ENCODE measurements at regions not wholly inside any gene's neighbourhood (a gene's known extent, or its start where the extent isn't known, plus 50 kb on each side); places are given as distances from the start of the nearest gene placed in this dataset.

- Histone ChIP-seq H3K27ac (no peak overlapping the region), H3K79me2 (no peaks in the 10 kb centered on the region), H3K4me3 (ENCODE audit: low read depth, low read length) (no peak overlapping the region), H2AFZ (no peak overlapping the region), H3K4me1 (no peaks in the 10 kb centered on the region), H3K27me3 (ENCODE audit: control insufficient read depth, insufficient read depth, low read length) (no peaks in the 10 kb centered on the region), H3K9ac (no peak overlapping the region), H3K9me3 (ENCODE audit: control insufficient read depth, low read length) (no peaks in the 10 kb centered on the region), H3K4me2 (ENCODE audit: low read length) (no peak overlapping the region), H3K36me3 (ENCODE audit: control insufficient read depth, insufficient read depth, low read length) (no peaks in the 10 kb centered on the region)
- TF ChIP-seq CTCF (IDR thresholded peaks at IDR 0.05): no peak
These were observed 358.0 kb upstream of the ZEB2 start for GRCh38 chr2:144877893-144878292.

- Histone ChIP-seq H3K27ac (no peak overlapping the region), H3K4me3 (ENCODE audit: low read depth, low read length) (no peak overlapping the region), H3K36me3 (ENCODE audit: control insufficient read depth, insufficient read depth, low read length) (no peaks in the 10 kb centered on the region), H3K9me3 (ENCODE audit: control insufficient read depth, low read length) (no peaks in the 10 kb centered on the region), H3K9ac (no peak overlapping the region), H3K27me3 (ENCODE audit: control insufficient read depth, insufficient read depth, low read length) (no peaks in the 10 kb centered on the region), H3K4me2 (ENCODE audit: low read length) (no peak overlapping the region), H2AFZ (no peak overlapping the region), H3K4me1 (no peaks in the 10 kb centered on the region), H3K79me2 (no peaks in the 10 kb centered on the region)
- no peak for TF ChIP-seq CTCF (IDR thresholded peaks at IDR 0.05)
These were observed 356.1 kb upstream of the ZEB2 start for GRCh38 chr2:144876013-144876412.

- no peaks in the 10 kb centered on the region for H3K4me1 ChIP-seq
- H3K4me2 ChIP-seq (ENCODE audit: low read length): no peak overlapping the region
- H3K9me3 ChIP-seq (ENCODE audit: control insufficient read depth, low read length): no peaks in the 10 kb centered on the region
These were observed 355.5 kb upstream of the ZEB2 start for GRCh38 chr2:144875290-144875969.

GRCh38 chr2:144865670-144866069, 345.8 kb upstream of the ZEB2 start:
- Histone ChIP-seq H3K4me1 (no peaks in the 10 kb centered on the region), H3K27me3 (ENCODE audit: control insufficient read depth, insufficient read depth, low read length) (no peaks in the 10 kb centered on the region), H3K27ac (no peak overlapping the region), H3K9ac (no peak overlapping the region), H3K9me3 (ENCODE audit: control insufficient read depth, low read length) (no peaks in the 10 kb centered on the region), H3K79me2 (no peaks in the 10 kb centered on the region), H3K4me3 (ENCODE audit: low read depth, low read length) (no peak overlapping the region), H2AFZ (no peak overlapping the region), H3K36me3 (ENCODE audit: control insufficient read depth, insufficient read depth, low read length) (no peaks in the 10 kb centered on the region), H3K4me2 (ENCODE audit: low read length) (no peak overlapping the region)
- no peak for TF ChIP-seq CTCF (IDR thresholded peaks at IDR 0.05)

More at GRCh38 chr2:144875290-144875969, 355.5 kb upstream of the ZEB2 start:
- no peaks in the 10 kb centered on the region for H3K79me2 ChIP-seq
- no peak for TF ChIP-seq CTCF (IDR thresholded peaks at IDR 0.05)
- H2AFZ ChIP-seq: no peak overlapping the region
- no peaks in the 10 kb centered on the region for H3K27me3 ChIP-seq (ENCODE audit: control insufficient read depth, insufficient read depth, low read length)
- H3K9ac ChIP-seq: no peak overlapping the region
- no peaks in the 10 kb centered on the region for H3K36me3 ChIP-seq (ENCODE audit: control insufficient read depth, insufficient read depth, low read length)
- no peak overlapping the region for H3K27ac ChIP-seq
- no peak overlapping the region for H3K4me3 ChIP-seq (ENCODE audit: low read depth, low read length)

- no peak for TF ChIP-seq CTCF (IDR thresholded peaks at IDR 0.05)
- no peak overlapping the region for H3K4me2 ChIP-seq (ENCODE audit: low read length)
- H3K9ac ChIP-seq: no peak overlapping the region
- no peak overlapping the region for H3K4me3 ChIP-seq (ENCODE audit: low read depth, low read length)
- no peaks in the 10 kb centered on the region for H3K4me1 ChIP-seq
- H2AFZ ChIP-seq: no peak overlapping the region
- H3K79me2 ChIP-seq: no peaks in the 10 kb centered on the region
- H3K36me3 ChIP-seq (ENCODE audit: control insufficient read depth, insufficient read depth, low read length): no peaks in the 10 kb centered on the region
- no peaks in the 10 kb centered on the region for H3K9me3 ChIP-seq (ENCODE audit: control insufficient read depth, low read length)
- no peak overlapping the region for H3K27ac ChIP-seq
- no peaks in the 10 kb centered on the region for H3K27me3 ChIP-seq (ENCODE audit: control insufficient read depth, insufficient read depth, low read length)
These were observed 339.8 kb upstream of the ZEB2 start for GRCh38 chr2:144859716-144860115.

All from parathyroid adenoma (tissue), 2 donors.